ENCODE measurements at regions not wholly inside any gene's neighbourhood (a gene's known extent, or its start where the extent isn't known, plus 50 kb on each side); places are given as distances from the start of the nearest gene placed in this dataset.
"Not testable (repeated sequence)": the region's sequence is repeated elsewhere in the genome, so short reads cannot be mapped to it uniquely, and the experiment has no call there.

GRCh38 chr2:219835493-219835892 is 208.1 kb downstream of the SLC4A3 start:
- DNase-seq (ENCODE audit: low spot score) = no peak

DNA sequence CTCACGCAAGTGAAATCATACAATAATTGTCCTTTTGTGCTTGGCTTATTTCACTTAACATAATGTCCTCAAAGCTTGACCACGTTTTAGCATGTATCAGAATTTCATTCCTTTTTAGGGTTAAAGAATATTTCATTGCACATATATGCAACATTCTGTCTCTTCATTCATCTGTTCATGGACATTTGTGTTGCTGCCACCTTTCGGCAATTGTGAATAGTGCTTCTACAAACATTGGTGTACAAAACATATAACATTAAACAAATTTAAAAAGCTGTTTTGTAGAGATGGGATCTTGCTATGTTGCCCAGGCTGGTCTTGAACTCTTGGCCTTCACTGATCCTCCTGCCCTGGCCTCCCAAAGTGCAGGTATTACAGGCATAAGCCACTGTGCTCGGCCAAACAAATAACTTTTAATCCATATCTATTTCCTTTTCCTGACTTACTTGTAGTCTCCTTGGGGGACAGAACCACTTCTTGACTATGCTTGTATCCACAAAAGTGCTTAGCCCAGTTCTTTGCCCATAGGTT is 209.3 kb downstream of the SLC4A3 start:
- peak; percentile 31 for DNase-seq (ENCODE audit: low spot score)

DNA sequence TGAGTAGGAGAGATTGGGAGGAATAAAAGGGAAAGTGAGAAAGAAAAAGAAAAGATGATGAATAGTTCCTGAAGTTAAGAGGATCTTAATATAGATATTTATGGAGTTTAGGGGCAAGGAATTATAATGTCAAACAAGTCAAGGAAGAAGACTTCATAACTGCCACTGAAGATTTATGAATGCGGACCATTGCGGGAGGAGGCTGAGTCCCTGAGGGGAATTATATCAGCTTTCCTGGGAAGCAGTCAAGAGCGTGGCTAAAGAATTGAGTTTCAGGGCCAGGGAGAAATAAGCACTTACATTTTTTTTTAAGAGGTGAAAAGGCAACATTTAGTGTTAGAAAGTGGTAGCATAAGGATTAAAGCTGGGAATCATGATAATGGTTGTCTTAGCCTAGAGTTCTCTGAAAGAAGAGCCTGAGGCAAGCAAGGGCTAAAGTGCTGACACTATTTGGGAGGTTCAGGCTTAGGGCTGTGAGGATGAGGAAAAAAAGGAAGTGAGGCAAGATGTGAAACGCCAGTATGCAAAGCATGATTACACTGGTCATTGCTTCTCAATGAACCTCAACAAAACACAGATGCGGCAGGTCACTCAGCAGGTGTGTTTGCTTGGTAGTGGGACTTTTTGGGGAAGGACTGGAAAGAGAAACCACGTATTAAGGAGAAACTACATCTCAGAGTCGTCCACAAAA is 217.1 kb downstream of the SLC4A3 start:
- DNase-seq (ENCODE audit: low spot score) = no peak

DNA sequence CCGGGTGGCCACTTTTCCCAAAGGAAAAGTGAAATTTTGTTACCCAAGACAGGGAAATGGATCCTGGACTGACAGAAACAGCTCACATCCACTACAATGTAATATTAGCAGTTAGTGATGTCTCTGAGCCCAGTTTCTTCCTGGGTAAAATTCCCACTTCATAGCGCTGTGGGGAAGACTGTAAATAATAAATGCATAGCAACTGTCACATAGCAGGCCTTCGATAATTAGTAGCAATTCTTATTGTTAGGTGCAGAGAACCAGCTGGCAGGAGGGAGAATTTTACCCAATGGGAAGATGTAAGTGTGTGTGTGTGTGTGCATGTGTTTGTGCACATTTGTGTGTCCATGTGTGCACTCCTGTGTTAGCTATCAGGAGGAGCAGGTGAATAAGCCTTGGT is 221.5 kb downstream of the SLC4A3 start:
- DNase-seq (ENCODE audit: low spot score) = no peak

- DNase-seq (ENCODE audit: low spot score) = no peak
These were observed 223.7 kb downstream of the SLC4A3 start for GRCh38 chr2:219851169-219851568.

DNA sequence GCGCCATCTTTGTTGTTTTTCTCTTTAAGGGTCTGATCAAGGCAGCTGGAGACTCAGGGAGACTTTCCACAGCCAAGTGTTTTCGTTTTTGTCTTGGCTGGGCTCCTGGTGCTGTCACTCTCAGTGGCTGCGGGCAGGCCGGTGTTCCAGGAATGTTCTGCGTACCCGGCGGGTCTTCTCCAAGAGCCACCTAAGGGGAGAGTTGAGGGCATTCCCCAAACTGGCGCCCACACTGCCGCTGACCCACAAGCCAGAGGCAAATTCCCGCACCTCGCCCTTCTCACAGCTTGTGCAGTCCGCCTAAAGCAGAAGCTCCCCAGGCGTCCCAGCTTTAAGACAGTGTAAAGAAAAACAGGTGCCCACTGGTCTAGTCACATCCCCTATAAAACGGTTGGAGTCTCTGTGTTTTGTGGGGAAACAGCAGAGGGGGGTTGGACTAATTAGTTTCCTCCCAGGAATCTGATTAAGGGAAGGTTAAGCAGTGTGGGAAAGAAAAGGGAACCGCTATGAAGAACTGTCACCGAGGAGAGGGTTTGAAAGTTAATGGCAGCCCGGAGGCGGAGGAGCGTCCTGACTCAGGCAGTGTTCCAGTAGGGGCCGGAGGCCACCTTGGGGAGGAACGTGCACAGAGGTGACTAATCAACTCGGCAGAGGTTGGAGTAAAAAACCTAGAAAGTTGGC is 224.5 kb downstream of the SLC4A3 start:
- DNase-seq (ENCODE audit: low spot score) = no peak

DNA sequence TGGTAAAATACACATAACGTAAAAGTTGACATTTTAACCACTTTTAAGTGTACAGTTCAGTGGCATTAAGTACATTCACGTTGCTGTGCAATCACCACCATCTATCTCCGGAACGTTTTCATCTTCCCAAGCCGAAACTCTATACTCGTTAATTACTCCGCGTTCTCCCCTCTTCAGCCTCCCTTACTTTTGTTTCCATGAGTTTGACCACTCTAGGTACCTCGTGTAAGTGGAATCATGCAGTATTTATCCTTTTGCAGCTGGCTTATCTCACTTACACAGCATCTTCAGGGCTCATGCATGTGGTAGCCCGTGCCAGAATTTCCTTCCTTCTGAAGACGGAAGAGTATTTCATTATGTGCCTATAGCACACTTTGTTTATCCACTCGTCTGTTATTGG is 225.2 kb downstream of the SLC4A3 start:
- DNase-seq (ENCODE audit: low spot score) = no peak

DNA sequence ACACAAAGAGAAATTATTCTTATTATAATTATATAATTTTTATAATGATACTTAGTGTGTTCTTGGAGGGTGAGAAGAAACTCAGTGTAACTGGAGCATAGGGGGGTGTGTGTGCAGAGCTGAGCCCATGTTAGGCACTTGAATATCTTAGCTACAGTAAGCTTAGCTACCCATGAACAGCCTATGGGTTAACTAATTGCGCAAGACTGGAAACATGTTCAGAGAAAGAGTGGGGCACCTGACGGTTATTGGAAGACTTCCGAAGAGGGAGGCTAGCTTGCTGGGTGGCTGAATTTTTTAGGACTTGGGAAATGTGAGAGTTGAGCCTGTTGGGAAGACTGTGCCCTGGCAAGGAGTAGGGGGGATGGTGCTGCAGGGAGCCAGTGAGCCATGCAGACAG is 229.2 kb downstream of the SLC4A3 start:
- no peak for DNase-seq (ENCODE audit: low spot score)

- DNase-seq (ENCODE audit: low spot score) = no peak
These were observed 230.3 kb downstream of the SLC4A3 start for GRCh38 chr2:219857751-219858150.

GRCh38 chr2:219861307-219861706 is 233.9 kb downstream of the SLC4A3 start:
- no peak for DNase-seq (ENCODE audit: low spot score)

DNA sequence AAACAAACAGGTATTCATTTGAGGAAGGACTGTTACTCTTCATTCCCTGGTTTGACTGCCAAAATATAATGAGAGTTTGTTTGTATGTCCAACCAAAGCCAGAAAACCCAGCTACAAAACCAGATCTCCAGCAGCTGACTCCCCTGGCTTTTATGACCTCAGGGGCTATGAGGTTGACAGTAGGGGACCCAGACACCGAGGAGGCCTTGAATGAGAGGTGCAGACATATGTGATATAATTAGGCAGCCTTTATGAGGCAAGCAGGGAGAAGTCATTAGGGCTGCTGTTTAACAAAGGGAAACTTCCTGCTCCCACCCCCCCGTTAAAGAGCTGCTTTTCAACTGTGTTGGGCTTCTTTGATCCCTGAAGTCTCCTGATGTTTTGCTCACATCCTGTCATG is 236.7 kb downstream of the SLC4A3 start:
- no peak for DNase-seq (ENCODE audit: low spot score)

- DNase-seq (ENCODE audit: low spot score) = no peak
These were observed 241.2 kb downstream of the SLC4A3 start for GRCh38 chr2:219868635-219869034.

DNA sequence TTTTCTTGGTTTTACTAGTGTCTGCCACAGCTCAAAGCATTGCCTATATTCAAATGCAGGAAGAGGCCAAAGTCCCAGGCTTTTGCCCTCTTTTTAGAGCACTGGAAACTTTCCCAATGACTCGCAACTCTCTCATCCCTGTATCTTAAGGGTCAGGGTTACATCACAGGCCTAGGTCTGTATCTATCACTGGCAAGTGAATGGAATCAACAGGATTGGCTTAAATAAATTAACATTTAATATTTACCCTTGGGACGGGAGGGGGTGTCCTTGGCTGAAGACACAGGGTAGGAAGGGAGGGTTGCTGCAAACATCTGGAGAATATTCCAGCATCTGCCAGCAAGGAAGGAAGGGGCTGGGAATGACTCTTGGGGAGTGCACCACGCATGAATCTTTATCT is 242.6 kb downstream of the SLC4A3 start:
- DNase-seq (ENCODE audit: low spot score) = no peak

- DNase-seq (ENCODE audit: low spot score) = peak; percentile 18
These were observed 243.9 kb downstream of the SLC4A3 start for GRCh38 chr2:219871351-219871750.

DNA sequence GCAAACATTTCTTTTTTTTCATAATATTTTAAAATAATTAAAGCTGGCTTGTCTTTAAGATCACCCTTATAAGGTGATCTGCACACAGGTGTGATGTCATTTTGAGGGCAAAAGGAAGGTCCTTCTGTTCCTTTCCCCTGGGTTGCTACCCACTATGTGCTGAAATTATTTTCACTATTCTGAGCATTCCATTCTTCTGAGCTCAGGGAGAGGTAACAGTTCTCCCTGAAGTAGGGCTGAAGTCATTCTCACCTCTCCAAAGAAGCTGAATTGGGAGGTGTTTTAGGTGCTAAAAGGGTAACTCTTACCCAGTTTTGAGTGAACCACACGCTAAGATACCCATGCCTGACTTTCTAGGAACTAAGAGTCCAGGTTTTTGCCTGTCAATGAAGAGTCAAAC is 247.6 kb downstream of the SLC4A3 start:
- DNase-seq (ENCODE audit: low spot score) = no peak

GRCh38 chr2:219875986-219876385 is 248.6 kb downstream of the SLC4A3 start:
- not testable (repeated sequence) for DNase-seq (ENCODE audit: low spot score)

DNA sequence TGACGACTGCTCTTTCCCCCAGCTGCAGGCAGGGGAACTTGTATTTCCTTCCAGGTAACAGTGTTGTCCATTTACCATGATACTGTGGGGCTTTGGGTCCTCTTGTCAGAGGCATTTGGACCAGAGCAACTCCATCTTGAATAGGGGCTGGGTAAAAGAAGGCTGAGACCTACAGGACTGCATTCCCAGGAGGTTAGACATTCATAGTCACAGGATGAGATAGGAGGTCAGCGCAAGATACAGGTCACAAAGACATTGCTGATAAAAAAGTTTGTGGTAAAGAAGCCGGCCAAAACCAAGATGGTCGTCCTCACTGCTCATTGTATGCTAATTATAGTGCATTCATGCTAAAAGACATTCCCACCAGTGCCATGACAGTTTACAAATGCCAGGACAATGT is 249.5 kb downstream of the SLC4A3 start:
- no peak for DNase-seq (ENCODE audit: low spot score)

DNA sequence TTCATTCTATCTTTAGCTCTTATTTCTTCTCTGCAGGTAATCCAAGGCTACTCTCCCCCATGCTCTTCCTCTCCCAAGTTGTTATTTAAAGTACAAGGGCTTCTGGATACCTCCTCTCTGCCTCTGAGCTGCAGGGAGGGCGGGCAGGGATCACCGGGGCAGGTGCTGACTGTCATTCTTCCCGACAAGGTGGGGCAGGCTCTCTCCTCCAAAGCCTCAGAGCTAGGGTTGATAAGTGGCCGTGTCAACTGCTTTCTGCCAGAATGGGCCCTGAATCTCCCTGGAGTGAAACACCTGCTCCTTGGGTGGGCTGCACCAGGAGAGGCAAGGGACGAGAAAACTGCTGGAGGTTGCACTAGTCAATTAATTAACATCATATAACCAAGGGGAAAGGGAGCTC is 250.3 kb downstream of the SLC4A3 start:
- no peak for DNase-seq (ENCODE audit: low spot score)

DNA sequence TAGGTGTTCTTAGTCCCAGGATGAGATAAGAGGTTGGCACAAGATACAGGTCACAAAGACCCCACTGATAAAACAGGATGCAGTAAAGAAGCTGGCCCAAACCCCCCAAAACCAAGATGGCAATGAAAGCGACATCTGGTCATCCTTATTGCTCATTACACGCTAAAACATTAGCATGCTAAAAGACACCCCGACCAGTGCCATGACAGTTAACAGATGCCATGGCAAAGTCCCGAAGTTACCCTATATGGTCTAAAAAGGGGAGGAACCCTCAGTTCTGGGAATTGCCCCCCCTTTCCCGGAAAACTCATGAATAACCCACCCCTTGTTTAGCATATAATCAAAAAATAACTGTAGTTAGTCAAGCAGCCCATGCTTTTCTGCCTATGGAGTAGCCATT is 251.1 kb downstream of the SLC4A3 start:
- no peak for DNase-seq (ENCODE audit: low spot score)

- DNase-seq (ENCODE audit: low spot score) = no peak
These were observed 254.4 kb downstream of the SLC4A3 start for GRCh38 chr2:219881851-219882250.

- DNase-seq (ENCODE audit: low spot score) = no peak
These were observed 259.2 kb downstream of the SLC4A3 start for GRCh38 chr2:219886615-219887014.

GRCh38 chr2:219887870-219888269 is 260.4 kb downstream of the SLC4A3 start:
- DNase-seq (ENCODE audit: low spot score) = no peak

DNA sequence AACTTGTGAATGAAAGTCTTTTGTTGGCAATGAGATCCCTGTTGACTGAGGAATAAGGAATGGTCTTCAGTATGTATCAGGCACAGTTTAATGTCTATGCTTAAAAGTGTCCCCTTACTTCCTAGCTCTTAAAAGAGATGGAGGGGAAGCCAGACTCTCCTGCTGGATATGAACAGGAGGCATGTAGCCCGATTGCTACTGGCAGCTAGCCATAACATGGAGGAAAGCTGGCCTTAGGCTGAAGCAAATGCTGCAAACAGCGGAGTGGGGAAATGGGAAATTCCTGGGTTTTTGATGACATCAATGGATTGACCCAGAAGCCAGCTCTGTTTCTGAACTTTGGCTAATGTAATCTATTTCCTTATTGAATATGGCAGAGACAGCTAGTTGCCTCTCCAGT is 266.1 kb downstream of the SLC4A3 start:
- no peak for DNase-seq (ENCODE audit: low spot score)

DNA sequence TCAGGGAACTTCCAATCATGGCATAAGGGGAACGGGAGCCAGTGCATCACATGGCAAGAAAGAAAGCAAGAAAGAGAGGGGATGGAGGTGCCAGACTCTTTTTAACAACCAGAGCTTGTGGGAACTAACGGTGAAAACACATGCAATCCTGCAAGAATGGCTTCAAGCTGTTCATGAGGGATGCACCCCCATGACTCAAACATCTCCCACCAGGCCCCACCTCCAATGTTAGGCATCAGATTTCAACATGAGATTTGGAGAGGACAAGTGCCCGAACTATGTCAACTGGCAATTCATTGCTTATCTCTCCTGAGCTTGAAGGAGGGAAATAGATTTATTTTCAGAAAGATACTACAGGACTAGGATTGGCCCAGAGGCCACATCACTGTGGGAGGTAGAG is 270.0 kb downstream of the SLC4A3 start:
- no peak for DNase-seq (ENCODE audit: low spot score)

Measured in Ammon's horn (tissue), 1 donor.